Psoas muscle (tissue), 7 donors: ENCODE measurements at regions not wholly inside any gene's neighbourhood (a gene's known extent, or its start where the extent isn't known, plus 50 kb on each side); places are given as distances from the start of the nearest gene placed in this dataset.

Experiments used
- ATAC-seq, 4 donors: fragments of 200-7000 bp; cut with Tn5 transposase; one replicate each; pipeline ENCODE4 v1.9.1; 2020; ENCODE audit warnings: moderate library complexity in 3 of 4, mild to moderate bottlenecking in 2 of 4
- DNase-seq, 2 donors: peaks; one replicate each; pipeline ENCODE4 v3.0.0-alpha.2; 2020
- H3K27ac ChIP-seq: fragments of 200-600 bp; one replicate; pipeline ENCODE4 v1.8.0; 2022
- H3K27me3 ChIP-seq, 3 donors: fragments of 200-600 bp in 1 of 3; one replicate each; pipeline versions ENCODE4 v1.6.1 to v1.8.0; 2013 to 2022; ENCODE audit warnings: low read length in 2 of 3, mild to moderate bottlenecking in 2 of 3, moderate library complexity in 1 of 3; ENCODE audit not compliant: insufficient read depth in 3 of 3
- H3K36me3 ChIP-seq, 2 donors: fragments of 200-600 bp in 1 of 2; one replicate each; pipeline versions ENCODE4 v1.6.1 to v1.8.0; 2013 to 2022; ENCODE audit warnings: low read depth in 1 of 2, mild to moderate bottlenecking in 1 of 2, moderate library complexity in 1 of 2; ENCODE audit not compliant: insufficient read depth in 1 of 2
- H3K4me1 ChIP-seq: fragments of 200-600 bp; one replicate; pipeline ENCODE4 v1.8.0; 2022
- H3K4me3 ChIP-seq: fragments of 200-600 bp; one replicate; pipeline ENCODE4 v1.8.0; 2022; ENCODE audit warnings: mild to moderate bottlenecking
- H3K9me3 ChIP-seq: fragments of 200-600 bp; one replicate; pipeline ENCODE4 v1.8.0; 2022
- WGBS, 3 donors: extraction: QIAGEN DNeasy Blood & Tissue Kit; methylation state at CpG; one replicate each; pipeline versions ENCODE4 v1.1.6 to v1.1.7; 2013; 5-methylcytosine and 5-hydroxymethylcytosine counted together
- intact Hi-C, 2 donors: fragments of 100-400 bp; cut with DNase I; formaldehyde crosslinking; loops; one replicate each; pipeline versions ENCODE4 v1.11.0 to v1.14.2; 2022
- TF ChIP-seq, protein P1 (sequence below): fragments of 200-600 bp; IDR thresholded peaks from one replicate; pipeline ENCODE4 v1.8.0; 2022; ENCODE audit warnings: antibody characterized with exemption
- donor health status: healthy with polysubstance abuse.
- donor health status: DM: no; HTN: no; CAD: no; lungs with moderate emphysema.
- donor health status: Bipolar disorder and iron deficiency.
- donor health status: healthy.
- donor health status: DM: yes; HTN: yes; CAD: no.
- donor health status: DM: no; HTN: no; CAD: no.
- donor health status: DM: yes; HTN: yes; CAD: no.

DNA sequence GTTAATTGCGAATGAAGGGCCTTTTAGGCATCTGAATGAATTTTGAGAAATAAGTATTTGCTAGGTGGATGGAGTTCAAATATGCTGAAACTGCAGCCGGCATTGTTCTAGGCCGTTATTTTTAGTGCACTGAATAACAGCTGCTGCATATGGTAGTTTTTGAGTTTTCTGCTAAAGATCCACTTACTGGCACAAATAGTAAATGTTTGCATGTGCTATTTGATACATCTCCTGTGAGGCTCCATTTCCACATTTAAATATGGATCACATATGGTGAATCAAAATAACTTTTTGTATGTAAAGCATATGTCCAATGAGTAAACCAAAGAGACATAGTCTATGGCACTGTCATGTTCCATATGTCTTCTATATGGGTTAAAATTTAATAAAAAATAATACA, 56.7 kb upstream of the CNTN4 start:
- Histone ChIP-seq H3K4me3 (no peak overlapping the region), H3K36me3 (no peaks in the 10 kb centered on the region), H3K27ac (no peak overlapping the region), H3K4me1 (no peaks in the 10 kb centered on the region), H3K27me3 (no peaks in the 10 kb centered on the region), H3K9me3 (no peaks in the 10 kb centered on the region)
- TF ChIP-seq, protein P1, sequence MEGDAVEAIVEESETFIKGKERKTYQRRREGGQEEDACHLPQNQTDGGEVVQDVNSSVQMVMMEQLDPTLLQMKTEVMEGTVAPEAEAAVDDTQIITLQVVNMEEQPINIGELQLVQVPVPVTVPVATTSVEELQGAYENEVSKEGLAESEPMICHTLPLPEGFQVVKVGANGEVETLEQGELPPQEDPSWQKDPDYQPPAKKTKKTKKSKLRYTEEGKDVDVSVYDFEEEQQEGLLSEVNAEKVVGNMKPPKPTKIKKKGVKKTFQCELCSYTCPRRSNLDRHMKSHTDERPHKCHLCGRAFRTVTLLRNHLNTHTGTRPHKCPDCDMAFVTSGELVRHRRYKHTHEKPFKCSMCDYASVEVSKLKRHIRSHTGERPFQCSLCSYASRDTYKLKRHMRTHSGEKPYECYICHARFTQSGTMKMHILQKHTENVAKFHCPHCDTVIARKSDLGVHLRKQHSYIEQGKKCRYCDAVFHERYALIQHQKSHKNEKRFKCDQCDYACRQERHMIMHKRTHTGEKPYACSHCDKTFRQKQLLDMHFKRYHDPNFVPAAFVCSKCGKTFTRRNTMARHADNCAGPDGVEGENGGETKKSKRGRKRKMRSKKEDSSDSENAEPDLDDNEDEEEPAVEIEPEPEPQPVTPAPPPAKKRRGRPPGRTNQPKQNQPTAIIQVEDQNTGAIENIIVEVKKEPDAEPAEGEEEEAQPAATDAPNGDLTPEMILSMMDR = no peak
- 59 to 74% (median 66%) methylated on average over 3 of the region's 3 CpGs for WGBS, 3 donors
- ATAC-seq (no peak), DNase-seq (no peak)
- intact Hi-C loops = no loop called here
